ENCODE measurements at regions not wholly inside any gene's neighbourhood (a gene's known extent, or its start where the extent isn't known, plus 50 kb on each side); places are given as distances from the start of the nearest gene placed in this dataset.

DNA sequence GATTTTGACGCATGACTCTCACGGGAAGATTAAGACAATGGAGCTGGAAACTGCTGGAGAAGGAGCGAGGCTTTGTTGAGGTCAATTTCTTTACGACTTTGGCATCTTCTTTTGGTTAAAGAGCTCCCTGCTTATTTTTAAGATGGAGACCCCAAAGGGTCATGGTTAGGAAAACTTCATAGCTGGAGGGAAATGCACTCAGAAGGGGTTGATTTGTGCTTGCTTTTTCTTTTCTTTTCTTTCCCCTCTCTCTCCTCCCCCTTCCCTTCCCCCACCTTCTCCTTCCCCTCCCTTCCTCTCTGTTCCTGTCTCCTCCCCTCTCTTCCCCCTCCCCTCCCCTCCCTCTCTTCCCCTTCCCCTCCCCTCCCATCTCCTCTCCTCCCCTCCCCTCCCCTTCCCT, 79.0 kb downstream of the TNP1 start:
- TF ChIP-seq POLR2A (IDR thresholded peaks at IDR 0.05; ENCODE audit: low read depth, low read length) (no peak), POLR2AphosphoS5 (IDR thresholded peaks at IDR 0.05; ENCODE audit: low read depth, low read length) (no peak)

All from GM12891 (cell line).